GM13976 (cell line): ENCODE measurements at regions not wholly inside any gene's neighbourhood (a gene's known extent, or its start where the extent isn't known, plus 50 kb on each side); places are given as distances from the start of the nearest gene placed in this dataset.

Source experiments
- DNase-seq: peaks from one replicate; pipeline ENCODE4 v3.0.0; 2012; ENCODE audit warnings: low spot score
- CTCF ChIP-seq: IDR thresholded peaks from 2 replicates; pipeline ENCODE4 v1.5.1; 2012; ENCODE audit warnings: borderline replicate concordance, mild to moderate bottlenecking; ENCODE audit not compliant: insufficient read depth; ENCODE audit errors: extremely low read depth, missing control alignments, control extremely low read depth
- in situ Hi-C: fragments of 300-500 bp; cut with MboI; formaldehyde crosslinking; loops from one replicate; pipeline ENCODE4 v1.12.0; 2022; ENCODE audit warnings: low sequenced_read_pairs, mixed read lengths, inconsistent platforms; ENCODE audit not compliant: unreplicated experiment

- TF ChIP-seq CTCF, result no peak
- no peak for DNase-seq
- in situ Hi-C loops, result no loop called here
Observed at GRCh38 chrX:5648941-5649568, 579.6 kb downstream of the NLGN4X start.

GRCh38 chrX:5646818-5647217 lies 581.8 kb downstream of the NLGN4X start:
- in situ Hi-C loops, result no loop called here
- peak; percentile 34 for DNase-seq
- TF ChIP-seq CTCF, result no peak

GRCh38 chrX:5644776-5645175 lies 583.9 kb downstream of the NLGN4X start:
- TF ChIP-seq CTCF, result no peak
- in situ Hi-C loops, result no loop called here
- no peak for DNase-seq

- DNase-seq, result no peak
- in situ Hi-C loops, result no loop called here
- TF ChIP-seq CTCF, result no peak
Observed at GRCh38 chrX:5640071-5640470, 588.6 kb downstream of the NLGN4X start.

- in situ Hi-C loops, result no loop called here
- no peak for TF ChIP-seq CTCF
- no peak for DNase-seq
Observed at GRCh38 chrX:5638572-5638971, 590.1 kb downstream of the NLGN4X start.

GRCh38 chrX:5632887-5633286 lies 595.8 kb downstream of the NLGN4X start:
- no peak for TF ChIP-seq CTCF
- DNase-seq, result no peak
- in situ Hi-C loops, result no loop called here
